NCI-H748 (cell line): ENCODE measurements at regions not wholly inside any gene's neighbourhood (a gene's known extent, or its start where the extent isn't known, plus 50 kb on each side); places are given as distances from the start of the nearest gene placed in this dataset.

Experiments used
- DNase-seq: peaks from one replicate; lab custom pipeline; 2025; ENCODE audit not compliant: unreplicated experiment; lab: John Stamatoyannopoulos, UW

- no peak for DNase-seq
These were observed 964.7 kb downstream of the TUSC7 start for GRCh38 chr3:117674321-117674720.

GRCh38 chr3:117681619-117682018, 972.0 kb downstream of the TUSC7 start:
- DNase-seq: no peak

GRCh38 chr3:117687096-117687495, 977.5 kb downstream of the TUSC7 start:
- no peak for DNase-seq

- DNase-seq: peak; percentile 46
These were observed 979.0 kb downstream of the TUSC7 start for GRCh38 chr3:117688583-117688982.

GRCh38 chr3:117691526-117691925, 981.9 kb downstream of the TUSC7 start:
- no peak for DNase-seq

- DNase-seq: no peak
These were observed 982.9 kb downstream of the TUSC7 start for GRCh38 chr3:117692416-117692995.

GRCh38 chr3:117695321-117695720, 985.7 kb downstream of the TUSC7 start:
- DNase-seq: no peak

- no peak for DNase-seq
These were observed 986.5 kb downstream of the TUSC7 start for GRCh38 chr3:117695871-117696645.

- DNase-seq: no peak
These were observed 987.4 kb downstream of the TUSC7 start for GRCh38 chr3:117696851-117697407.

- no peak for DNase-seq
These were observed 989.5 kb downstream of the TUSC7 start for GRCh38 chr3:117699058-117699457.

- DNase-seq: no peak
These were observed 991.2 kb downstream of the TUSC7 start for GRCh38 chr3:117700573-117701360.

- no peak for DNase-seq
These were observed 995.4 kb downstream of the TUSC7 start for GRCh38 chr3:117705011-117705410.

- no peak for DNase-seq
These were observed 996.5 kb downstream of the TUSC7 start for GRCh38 chr3:117706037-117706436.

GRCh38 chr3:117706756-117707155, 997.2 kb downstream of the TUSC7 start:
- DNase-seq: no peak

GRCh38 chr3:117708601-117709000, 999.0 kb downstream of the TUSC7 start:
- DNase-seq: no peak

- no peak for DNase-seq
These were observed 999.5 kb downstream of the TUSC7 start for GRCh38 chr3:117709108-117709507.

- no peak for DNase-seq
These were observed 1000.9 kb downstream of the TUSC7 start for GRCh38 chr3:117710501-117710900.

GRCh38 chr3:117719316-117719926, 1009.8 kb downstream of the TUSC7 start:
- peak; percentile 16 for DNase-seq

- no peak for DNase-seq
These were observed 1012.3 kb downstream of the TUSC7 start for GRCh38 chr3:117721866-117722265.

GRCh38 chr3:117722856-117723255, 1013.3 kb downstream of the TUSC7 start:
- no peak for DNase-seq

GRCh38 chr3:117723825-117724224, 1014.2 kb downstream of the TUSC7 start:
- no peak for DNase-seq
